Keratinocyte (primary cell): ENCODE measurements at regions not wholly inside any gene's neighbourhood (a gene's known extent, or its start where the extent isn't known, plus 50 kb on each side); places are given as distances from the start of the nearest gene placed in this dataset.

Source experiments
- DNase-seq: peaks from one replicate; pipeline ENCODE4 v3.0.0-alpha.2; 2011; ENCODE audit warnings: low read depth, missing footprints, low spot score
- FAIRE-seq: peaks from 2 replicates; lab custom pipeline; 2011; peaks lifted over from hg19 to GRCh38; lab: Jason Lieb, UNC
- H2AFZ ChIP-seq: 2 replicates; pipeline ENCODE4 v1.6.0; 2012; ENCODE audit warnings: low read length, control low read depth, inconsistent platforms; ENCODE audit not compliant: control insufficient read depth
- H3K27ac ChIP-seq: 2 replicates; pipeline ENCODE4 v1.5.1; 2011; ENCODE audit warnings: low read length; ENCODE audit not compliant: control insufficient read depth, insufficient read depth
- H3K27me3 ChIP-seq: 3 replicates; pipeline ENCODE4 v1.6.0; 2011; ENCODE audit warnings: low read length; ENCODE audit not compliant: control insufficient read depth, insufficient read depth; ENCODE audit errors: extremely low read depth
- H3K36me3 ChIP-seq, 2 experiments: 2 replicates in 1 of 2; 3 replicates in 1 of 2; pipeline ENCODE4 v1.5.1; 2011; ENCODE audit warnings: low read length in 2 of 2, mild to moderate bottlenecking in 1 of 2; ENCODE audit not compliant: control insufficient read depth in 2 of 2, insufficient read depth in 2 of 2; ENCODE audit errors: extremely low read depth in 1 of 2
- H3K4me1 ChIP-seq: 3 replicates; pipeline ENCODE4 v1.5.1; 2011; ENCODE audit warnings: low read length; ENCODE audit not compliant: control insufficient read depth, insufficient read depth; ENCODE audit errors: extremely low read depth
- H3K4me2 ChIP-seq: 3 replicates; pipeline ENCODE4 v1.6.0; 2011; ENCODE audit warnings: low read depth, low read length; ENCODE audit not compliant: control insufficient read depth, insufficient read depth; ENCODE audit errors: extremely low read depth
- H3K4me3 ChIP-seq, 3 experiments: fragments of 200-600 bp in 1 of 3; sonication (generic) in 1 of 3; 2 replicates in 2 of 3; 3 replicates in 1 of 3; pipeline ENCODE4 v1.5.1; 2011 to 2016; ENCODE audit warnings: low read length in 3 of 3, mild to moderate bottlenecking in 3 of 3, control low read depth in 2 of 3, inconsistent platforms in 1 of 3, low read depth in 1 of 3, mixed read lengths in 1 of 3, mixed run types in 1 of 3, moderate library complexity in 1 of 3; ENCODE audit not compliant: control insufficient read depth in 2 of 3, insufficient read depth in 2 of 3; ENCODE audit errors: extremely low read depth in 1 of 3
- H3K79me2 ChIP-seq: 2 replicates; pipeline ENCODE4 v1.6.0; 2012; ENCODE audit warnings: low read length; ENCODE audit not compliant: control insufficient read depth, insufficient read depth
- H3K9ac ChIP-seq: 3 replicates; pipeline ENCODE4 v1.6.0; 2011; ENCODE audit warnings: low read length; ENCODE audit not compliant: control insufficient read depth, insufficient read depth; ENCODE audit errors: extremely low read depth
- H3K9me1 ChIP-seq: 3 replicates; pipeline ENCODE4 v1.6.0; 2011; ENCODE audit warnings: low read length; ENCODE audit not compliant: control insufficient read depth, insufficient read depth; ENCODE audit errors: extremely low read depth
- H3K9me3 ChIP-seq: 2 replicates; pipeline ENCODE4 v1.5.1; 2012; ENCODE audit warnings: low read depth, low read length; ENCODE audit not compliant: control insufficient read depth
- H4K20me1 ChIP-seq: 3 replicates; pipeline ENCODE4 v1.6.0; 2011; ENCODE audit warnings: low read length; ENCODE audit not compliant: control insufficient read depth, insufficient read depth; ENCODE audit errors: extremely low read depth
- EZH2 ChIP-seq: IDR thresholded peaks from one replicate; pipeline ENCODE4 v1.6.1; 2012; ENCODE audit warnings: inconsistent platforms, mild to moderate bottlenecking, low read length, moderate library complexity
- dilution Hi-C: fragments of 300-500 bp; cut with MboI; formaldehyde crosslinking; loops from one replicate; pipeline ENCODE4 v1.7.0; 2020; ENCODE audit warnings: low sequenced_read_pairs; ENCODE audit not compliant: extremely low pct_ligation_motif_present
- TF ChIP-seq, protein P1 (sequence below), 3 experiments: IDR thresholded peaks in 1 of 3; conservative IDR thresholded peaks in 1 of 3; optimal IDR thresholded peaks in 1 of 3; 2 replicates in 2 of 3; 3 replicates in 1 of 3; pipeline versions ENCODE3 to v1.5.1; 2011; ENCODE audit warnings: low read length in 3 of 3, mild to moderate bottlenecking in 3 of 3, moderate library complexity in 2 of 3, control low read depth in 1 of 3, inconsistent platforms in 1 of 3; ENCODE audit not compliant: insufficient read depth in 2 of 3; ENCODE audit errors: extremely low read depth in 1 of 3

DNA sequence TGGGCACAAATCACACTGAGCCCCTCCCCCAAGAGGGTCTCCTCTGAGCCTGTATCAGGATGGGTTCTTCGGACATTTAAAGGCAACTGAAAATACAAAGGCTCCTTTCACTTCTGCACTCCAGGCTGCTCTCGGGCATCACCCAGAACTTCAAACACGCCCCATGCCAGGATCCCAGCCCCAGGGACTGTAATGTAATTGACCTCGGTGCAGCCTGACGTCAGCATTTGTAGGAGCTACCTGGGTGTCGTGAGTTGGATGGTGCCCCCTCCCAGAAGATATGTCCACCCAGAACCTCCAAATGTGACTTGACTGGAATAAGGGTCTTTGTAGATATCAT, 95.2 kb downstream of the PSMG1 start:
- peaks cover 13% of the 10 kb centered on the region for H3K4me1 ChIP-seq
- FAIRE-seq (no peak), DNase-seq (no peak)
- no peak overlapping the region for H2AFZ ChIP-seq
- H3K27me3 ChIP-seq: no peaks in the 10 kb centered on the region
- no peaks in the 10 kb centered on the region for H3K79me2 ChIP-seq
- H3K9me1 ChIP-seq: no peaks in the 10 kb centered on the region
- dilution Hi-C loops: no loop called here
- no peak overlapping the region for H3K4me3 ChIP-seq
- H3K27ac ChIP-seq: no peak overlapping the region
- H3K36me3 ChIP-seq: no peaks in the 10 kb centered on the region
- no peak for TF ChIP-seq EZH2
- TF ChIP-seq, protein P1, sequence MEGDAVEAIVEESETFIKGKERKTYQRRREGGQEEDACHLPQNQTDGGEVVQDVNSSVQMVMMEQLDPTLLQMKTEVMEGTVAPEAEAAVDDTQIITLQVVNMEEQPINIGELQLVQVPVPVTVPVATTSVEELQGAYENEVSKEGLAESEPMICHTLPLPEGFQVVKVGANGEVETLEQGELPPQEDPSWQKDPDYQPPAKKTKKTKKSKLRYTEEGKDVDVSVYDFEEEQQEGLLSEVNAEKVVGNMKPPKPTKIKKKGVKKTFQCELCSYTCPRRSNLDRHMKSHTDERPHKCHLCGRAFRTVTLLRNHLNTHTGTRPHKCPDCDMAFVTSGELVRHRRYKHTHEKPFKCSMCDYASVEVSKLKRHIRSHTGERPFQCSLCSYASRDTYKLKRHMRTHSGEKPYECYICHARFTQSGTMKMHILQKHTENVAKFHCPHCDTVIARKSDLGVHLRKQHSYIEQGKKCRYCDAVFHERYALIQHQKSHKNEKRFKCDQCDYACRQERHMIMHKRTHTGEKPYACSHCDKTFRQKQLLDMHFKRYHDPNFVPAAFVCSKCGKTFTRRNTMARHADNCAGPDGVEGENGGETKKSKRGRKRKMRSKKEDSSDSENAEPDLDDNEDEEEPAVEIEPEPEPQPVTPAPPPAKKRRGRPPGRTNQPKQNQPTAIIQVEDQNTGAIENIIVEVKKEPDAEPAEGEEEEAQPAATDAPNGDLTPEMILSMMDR (optimal IDR thresholded peaks at IDR 0.05 in 1 of 3, IDR thresholded peaks at IDR 0.05 in 1 of 3, conservative IDR thresholded peaks at IDR 0.05 in 1 of 3; ENCODE audit: extremely low read depth in 1 of 3, insufficient read depth in 2 of 3, low read length in 3 of 3): no peak
- H3K9me3 ChIP-seq: no peaks in the 10 kb centered on the region
- H4K20me1 ChIP-seq: no peaks in the 10 kb centered on the region
- H3K4me2 ChIP-seq: no peak overlapping the region
- H3K9ac ChIP-seq: no peak overlapping the region

DNA sequence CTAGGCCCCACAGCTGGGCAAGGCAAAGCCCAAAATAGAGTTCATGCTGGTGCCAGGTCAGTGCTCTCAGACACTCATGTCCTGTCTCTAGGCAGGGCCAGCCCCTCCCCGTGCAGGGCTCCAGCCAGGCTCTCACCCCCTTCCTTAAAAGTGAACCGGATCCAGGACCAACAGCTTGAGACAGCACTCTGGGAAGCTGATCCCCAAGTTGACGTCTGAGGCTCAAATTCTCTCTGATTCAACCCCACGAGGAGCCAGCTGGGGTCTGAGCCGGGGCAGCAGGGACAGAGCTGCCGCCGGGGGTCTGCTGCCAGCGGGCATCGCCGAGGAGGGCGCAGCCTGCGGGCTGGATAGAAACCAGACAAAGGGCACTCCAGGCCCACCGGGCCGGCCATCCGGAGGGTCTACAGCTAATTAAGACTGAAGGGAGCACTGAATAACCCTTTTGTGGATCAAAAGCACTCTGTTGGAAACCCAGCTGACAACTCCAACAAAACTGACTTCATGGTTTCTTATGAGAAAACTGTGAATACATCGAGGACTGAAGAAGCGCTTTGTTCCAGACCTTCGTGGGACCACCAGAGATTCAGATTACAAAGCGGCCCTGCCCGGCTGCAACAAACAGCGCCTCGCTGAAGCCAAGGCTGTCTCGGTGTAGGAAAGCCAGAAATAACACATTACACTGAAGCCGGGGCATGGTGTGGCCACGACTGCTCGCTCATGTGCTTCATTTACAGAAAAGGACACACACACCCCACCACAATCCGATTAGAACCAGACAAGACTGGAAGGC, 95.8 kb downstream of the PSMG1 start:
- no peak overlapping the region for H2AFZ ChIP-seq
- H3K27me3 ChIP-seq: no peaks in the 10 kb centered on the region
- no peak for TF ChIP-seq EZH2
- TF ChIP-seq, protein P1 (optimal IDR thresholded peaks at IDR 0.05 in 1 of 3, IDR thresholded peaks at IDR 0.05 in 1 of 3, conservative IDR thresholded peaks at IDR 0.05 in 1 of 3; ENCODE audit: extremely low read depth in 1 of 3, insufficient read depth in 2 of 3, low read length in 3 of 3): no peak
- H3K9me1 ChIP-seq: no peaks in the 10 kb centered on the region
- H3K27ac ChIP-seq: no peak overlapping the region
- H3K4me3 ChIP-seq: no peak overlapping the region
- H3K9ac ChIP-seq: no peak overlapping the region
- FAIRE-seq (no peak), DNase-seq (no peak)
- H3K79me2 ChIP-seq: no peaks in the 10 kb centered on the region
- H4K20me1 ChIP-seq: no peaks in the 10 kb centered on the region
- H3K36me3 ChIP-seq: no peaks in the 10 kb centered on the region
- peaks cover 18% of the 10 kb centered on the region for H3K4me1 ChIP-seq
- H3K4me2 ChIP-seq: no peak overlapping the region
- dilution Hi-C loops: no loop called here
- H3K9me3 ChIP-seq: no peaks in the 10 kb centered on the region
